Motor neuron (in vitro differentiated cells): ENCODE measurements at regions not wholly inside any gene's neighbourhood (a gene's known extent, or its start where the extent isn't known, plus 50 kb on each side); places are given as distances from the start of the nearest gene placed in this dataset.
A peak's percentile ranks its signal among the peaks of the same experiment; 100 is the strongest.

ENCODE experiments used
- ATAC-seq, 8 experiments: fragments of 200-7000 bp; cut with Tn5 transposase; replicated peaks in 6 of 8; 2 replicates each; pipeline ENCODE4 v1.8.0; 2021; ENCODE audit warnings: mild to moderate bottlenecking in 8 of 8, moderate library complexity in 8 of 8
- H3K27ac ChIP-seq, 2 donors: fragments of 250-450 bp; sonication (Bioruptor Pico); 2 replicates each; pipeline ENCODE4 v1.9.0; 2021; ENCODE audit warnings: antibody characterized with exemption in 2 of 2, mild to moderate bottlenecking in 2 of 2, moderate library complexity in 1 of 2
- H3K4me1 ChIP-seq, 2 donors: fragments of 250-450 bp; sonication (Bioruptor Pico); replicated peaks in 1 of 2; 2 replicates each; pipeline ENCODE4 v1.6.1; 2021; ENCODE audit warnings: antibody characterized with exemption in 2 of 2, mild to moderate bottlenecking in 2 of 2, moderate library complexity in 1 of 2
- H3K4me3 ChIP-seq, 5 donors: fragments of 250-450 bp; sonication (Bioruptor Pico); 2 replicates each; pipeline ENCODE4 v1.9.0; 2021; ENCODE audit warnings: antibody characterized with exemption in 5 of 5, mild to moderate bottlenecking in 5 of 5, moderate library complexity in 4 of 5
- WGBS, 10 experiments: fragments of 450-650 bp; shearing (Covaris generic); methylation state at CpG; one replicate each; pipeline ENCODE4 v1.0.0; 2022; 5-methylcytosine and 5-hydroxymethylcytosine counted together
- in situ Hi-C, 9 experiments: fragments of 400-800 bp; cut with MboI; loops; one replicate each; pipeline ENCODE4 v1.15.0; 2021; ENCODE audit warnings: low sequenced_read_pairs in 9 of 9, low pct_unique_long_range_greater_than_20kb in 2 of 9; ENCODE audit not compliant: unreplicated experiment in 9 of 9

- Histone ChIP-seq H3K4me3 (no peak overlapping the region), H3K27ac (no peak overlapping the region), H3K4me1 (no peaks in the 10 kb centered on the region)
- in situ Hi-C loops, result no loop called here
- ATAC-seq, result no peak
- 55 to 100% (median 94%) methylated on average over 1 to 6 of the region's 6 CpGs for WGBS, 10 experiments
Observed at GRCh38 chr10:10881117-10881813, 136.4 kb upstream of the CELF2 start.

GRCh38 chr10:10883737-10884136 lies 133.9 kb upstream of the CELF2 start:
- H3K4me1 ChIP-seq, result peaks cover 0 to 5% of the 10 kb centered on the region in 2 donors
- in situ Hi-C loops, result no loop called here
- no peak for ATAC-seq
- H3K4me3 ChIP-seq, result no peak overlapping the region
- WGBS, 10 experiments, result 17 to 83% (median 40%) methylated on average over 1 of the region's 1 CpG; no CpG with 5 or more reads in 7 of the 10 experiments
- H3K27ac ChIP-seq, result no peak overlapping the region

- ATAC-seq, result peak in 5 of 8 experiments; percentile 36 to 84 (median 75)
- H3K27ac ChIP-seq, result no peak overlapping the region
- in situ Hi-C loops, result no loop called here
- H3K4me3 ChIP-seq, result no peak overlapping the region
- WGBS, 10 experiments, result 33 to 77% (median 58%) methylated on average over 3 to 8 of the region's 9 CpGs
- peaks cover 4 to 5% of the 10 kb centered on the region in 2 donors for H3K4me1 ChIP-seq
Observed at GRCh38 chr10:10886861-10887531, 130.7 kb upstream of the CELF2 start.

- Histone ChIP-seq H3K4me1 (peaks cover 4 to 5% of the 10 kb centered on the region in 2 donors), H3K27ac (no peak overlapping the region), H3K4me3 (no peak overlapping the region)
- WGBS, 10 experiments, result 5 to 90% (median 64%) methylated on average over 1 to 10 of the region's 10 CpGs
- peak in 6 of 8 experiments; percentile 32 to 85 (median 74) for ATAC-seq
- in situ Hi-C loops, result no loop called here
Observed at GRCh38 chr10:10891124-10892082, 126.3 kb upstream of the CELF2 start.

- peaks cover 2 to 4% of the 10 kb centered on the region in 2 donors for H3K4me1 ChIP-seq
- no peak overlapping the region for H3K4me3 ChIP-seq
- no peak for ATAC-seq
- H3K27ac ChIP-seq, result no peak overlapping the region
- in situ Hi-C loops, result no loop called here
- 0 to 86% (median 19%) methylated on average over 1 to 3 of the region's 3 CpGs; no CpG with 5 or more reads in 3 of the 10 experiments for WGBS, 10 experiments
Observed at GRCh38 chr10:10892290-10892875, 125.3 kb upstream of the CELF2 start.

- Histone ChIP-seq H3K4me3 (no peak overlapping the region), H3K4me1 (no peaks in the 10 kb centered on the region), H3K27ac (no peak overlapping the region)
- ATAC-seq, result peak in 1 of 8 experiments; percentile 27
- 56 to 100% (median 90%) methylated on average over 1 to 3 of the region's 3 CpGs; no CpG with 5 or more reads in 4 of the 10 experiments for WGBS, 10 experiments
- in situ Hi-C loops, result no loop called here
Observed at GRCh38 chr10:10897400-10897799, 120.3 kb upstream of the CELF2 start.

GRCh38 chr10:10901906-10902305 lies 115.8 kb upstream of the CELF2 start:
- Histone ChIP-seq H3K27ac (no peak overlapping the region), H3K4me1 (no peaks in the 10 kb centered on the region), H3K4me3 (no peak overlapping the region)
- no peak for ATAC-seq
- 53 to 100% (median 92%) methylated on average over 1 to 3 of the region's 3 CpGs for WGBS, 10 experiments
- in situ Hi-C loops, result no loop called here

GRCh38 chr10:10902951-10903350 lies 114.7 kb upstream of the CELF2 start:
- Histone ChIP-seq H3K4me3 (no peak overlapping the region), H3K27ac (no peak overlapping the region), H3K4me1 (no peaks in the 10 kb centered on the region)
- in situ Hi-C loops, result no loop called here
- no peak for ATAC-seq
- 57 to 100% (median 70%) methylated on average over 1 of the region's 2 CpGs; no CpG with 5 or more reads in 4 of the 10 experiments for WGBS, 10 experiments

- in situ Hi-C loops, result no loop called here
- WGBS, 10 experiments, result 100% methylated on average over 1 of the region's 2 CpGs; no CpG with 5 or more reads in 9 of the 10 experiments
- Histone ChIP-seq H3K4me3 (no peak overlapping the region), H3K27ac (no peak overlapping the region), H3K4me1 (no peaks in the 10 kb centered on the region)
- ATAC-seq, result no peak
Observed at GRCh38 chr10:10903620-10904019, 114.1 kb upstream of the CELF2 start.

- Histone ChIP-seq H3K4me3 (no peak overlapping the region), H3K4me1 (peaks cover 0 to 3% of the 10 kb centered on the region in 2 donors), H3K27ac (no peak overlapping the region)
- WGBS, 10 experiments, result 51 to 100% (median 75%) methylated on average over 2 to 7 of the region's 7 CpGs
- in situ Hi-C loops, result no loop called here
- peak in 1 of 8 experiments; percentile 16 for ATAC-seq
Observed at GRCh38 chr10:10910634-10911033, 107.0 kb upstream of the CELF2 start.

GRCh38 chr10:10911035-10911434 lies 106.6 kb upstream of the CELF2 start:
- H3K27ac ChIP-seq, result no peak overlapping the region
- H3K4me1 ChIP-seq, result peaks cover 0 to 3% of the 10 kb centered on the region in 2 donors
- peak in 2 of 8 experiments; percentile 8 to 15 for ATAC-seq
- no peak overlapping the region for H3K4me3 ChIP-seq
- in situ Hi-C loops, result no loop called here
- WGBS, 10 experiments, result 77 to 96% (median 89%) methylated on average over 3 to 5 of the region's 5 CpGs; no CpG with 5 or more reads in 5 of the 10 experiments

GRCh38 chr10:10911471-10911921 lies 106.2 kb upstream of the CELF2 start:
- Histone ChIP-seq H3K4me3 (no peak overlapping the region), H3K4me1 (peaks cover 0 to 3% of the 10 kb centered on the region in 2 donors), H3K27ac (no peak overlapping the region)
- in situ Hi-C loops, result no loop called here
- 3 to 100% (median 73%) methylated on average over 1 to 12 of the region's 17 CpGs; no CpG with 5 or more reads in 1 of the 10 experiments for WGBS, 10 experiments
- peak; percentile 46 to 99 (median 80) for ATAC-seq
